Osteoblast (primary cell): ENCODE measurements at regions not wholly inside any gene's neighbourhood (a gene's known extent, or its start where the extent isn't known, plus 50 kb on each side); places are given as distances from the start of the nearest gene placed in this dataset.

Experiments used
- DNase-seq: peaks from one replicate; pipeline ENCODE4 v3.0.0; 2011; ENCODE audit warnings: low spot score, mixed read lengths; ENCODE audit not compliant: insufficient read length; ENCODE audit errors: missing footprints
- H2AFZ ChIP-seq: 2 replicates; pipeline ENCODE4 v1.6.0; 2011; ENCODE audit warnings: mild to moderate bottlenecking, low read length
- H3K27ac ChIP-seq: 2 replicates; pipeline ENCODE4 v1.5.1; 2011; ENCODE audit warnings: mild to moderate bottlenecking, low read depth, low read length, moderate library complexity
- H3K27me3 ChIP-seq: 2 replicates; pipeline ENCODE4 v1.6.0; 2012; ENCODE audit warnings: mild to moderate bottlenecking, control low read depth, inconsistent platforms, low read length, moderate library complexity; ENCODE audit not compliant: insufficient read depth
- H3K36me3 ChIP-seq: 2 replicates; pipeline ENCODE4 v1.5.1; 2011; ENCODE audit warnings: mild to moderate bottlenecking, low read length, control low read depth, moderate library complexity; ENCODE audit not compliant: insufficient read depth
- H3K4me1 ChIP-seq: 2 replicates; pipeline ENCODE4 v1.5.1; 2011; ENCODE audit warnings: mild to moderate bottlenecking, low read length, control low read depth, moderate library complexity; ENCODE audit not compliant: insufficient read depth
- H3K4me2 ChIP-seq: 2 replicates; pipeline ENCODE4 v1.6.0; 2011; ENCODE audit warnings: mild to moderate bottlenecking, low read length; ENCODE audit not compliant: insufficient read depth
- H3K4me3 ChIP-seq: fragments of 200-600 bp; sonication (generic); 3 replicates; pipeline ENCODE4 v1.5.1; 2012; ENCODE audit warnings: mild to moderate bottlenecking, low read length, inconsistent platforms; ENCODE audit not compliant: insufficient read depth
- H3K79me2 ChIP-seq: 2 replicates; pipeline ENCODE4 v1.6.0; 2012; ENCODE audit warnings: mild to moderate bottlenecking, low read length, control low read depth, inconsistent platforms; ENCODE audit not compliant: insufficient read depth
- H3K9me3 ChIP-seq: 2 replicates; pipeline ENCODE4 v1.5.1; 2011; ENCODE audit warnings: low read depth, low read length, control low read depth
- H4K20me1 ChIP-seq: 2 replicates; pipeline ENCODE4 v1.6.0; 2012; ENCODE audit warnings: mild to moderate bottlenecking, low read length, control low read depth; ENCODE audit not compliant: insufficient read depth
- TF ChIP-seq, protein P1 (sequence below): IDR thresholded peaks from 2 replicates; pipeline ENCODE4 v1.5.1; 2011; ENCODE audit warnings: mild to moderate bottlenecking, low read depth, low read length, moderate library complexity; ENCODE audit errors: extremely low read depth

DNA sequence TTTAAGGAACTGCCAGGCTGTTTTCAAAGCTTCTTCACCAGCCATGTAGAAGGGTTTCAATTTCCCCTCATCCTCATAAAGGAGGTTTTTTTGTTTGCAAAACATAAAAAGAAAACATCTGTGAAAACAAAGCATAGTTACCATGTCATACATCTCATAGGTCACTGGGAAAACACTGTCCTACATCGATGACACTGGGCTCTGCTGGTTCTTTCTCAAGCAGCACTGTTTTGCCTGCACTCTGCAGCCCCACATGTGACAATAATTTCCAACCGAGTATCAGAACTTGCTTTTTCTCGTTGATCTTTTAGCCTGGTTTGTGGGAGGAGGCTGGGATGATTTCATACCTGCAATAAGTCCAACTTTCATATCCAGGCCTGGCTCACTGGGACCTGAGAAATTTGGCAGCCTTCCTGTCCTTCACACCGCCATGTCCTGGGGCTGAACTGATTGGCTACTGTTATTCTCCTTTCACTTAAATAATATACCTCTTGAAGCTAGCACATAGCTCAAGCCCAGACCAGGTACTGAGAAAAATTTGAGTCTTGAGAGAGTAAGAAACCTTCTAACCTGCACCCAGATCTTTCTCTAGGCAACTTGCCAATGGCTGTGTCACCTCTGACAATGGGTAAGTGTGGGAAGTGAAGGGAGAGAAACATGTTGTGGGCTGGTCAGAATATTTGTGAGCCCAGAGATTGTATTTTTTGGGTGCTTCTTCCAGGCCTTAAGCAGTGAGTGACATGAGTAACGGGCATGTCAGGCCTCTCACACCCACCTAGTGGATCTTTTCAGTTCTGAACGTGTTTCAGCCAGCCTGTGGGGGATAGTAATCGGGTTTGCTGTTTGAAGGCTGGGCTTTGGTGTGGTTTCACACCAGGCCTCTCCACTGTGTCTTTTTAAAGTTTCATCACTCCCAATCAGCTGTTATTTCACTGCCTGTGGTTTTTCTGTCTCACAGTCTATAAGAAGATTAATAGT lies 502.8 kb downstream of the NTRK2 start:
- Histone ChIP-seq H3K4me3 (no peak overlapping the region), H3K79me2 (no peaks in the 10 kb centered on the region), H2AFZ (no peak overlapping the region), H3K27ac (no peak overlapping the region), H3K4me1 (no peaks in the 10 kb centered on the region), H3K36me3 (no peaks in the 10 kb centered on the region), H3K9me3 (no peaks in the 10 kb centered on the region), H4K20me1 (no peaks in the 10 kb centered on the region), H3K27me3 (no peaks in the 10 kb centered on the region), H3K4me2 (no peak overlapping the region)
- TF ChIP-seq, protein P1, sequence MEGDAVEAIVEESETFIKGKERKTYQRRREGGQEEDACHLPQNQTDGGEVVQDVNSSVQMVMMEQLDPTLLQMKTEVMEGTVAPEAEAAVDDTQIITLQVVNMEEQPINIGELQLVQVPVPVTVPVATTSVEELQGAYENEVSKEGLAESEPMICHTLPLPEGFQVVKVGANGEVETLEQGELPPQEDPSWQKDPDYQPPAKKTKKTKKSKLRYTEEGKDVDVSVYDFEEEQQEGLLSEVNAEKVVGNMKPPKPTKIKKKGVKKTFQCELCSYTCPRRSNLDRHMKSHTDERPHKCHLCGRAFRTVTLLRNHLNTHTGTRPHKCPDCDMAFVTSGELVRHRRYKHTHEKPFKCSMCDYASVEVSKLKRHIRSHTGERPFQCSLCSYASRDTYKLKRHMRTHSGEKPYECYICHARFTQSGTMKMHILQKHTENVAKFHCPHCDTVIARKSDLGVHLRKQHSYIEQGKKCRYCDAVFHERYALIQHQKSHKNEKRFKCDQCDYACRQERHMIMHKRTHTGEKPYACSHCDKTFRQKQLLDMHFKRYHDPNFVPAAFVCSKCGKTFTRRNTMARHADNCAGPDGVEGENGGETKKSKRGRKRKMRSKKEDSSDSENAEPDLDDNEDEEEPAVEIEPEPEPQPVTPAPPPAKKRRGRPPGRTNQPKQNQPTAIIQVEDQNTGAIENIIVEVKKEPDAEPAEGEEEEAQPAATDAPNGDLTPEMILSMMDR: no peak
- DNase-seq: no peak

DNA sequence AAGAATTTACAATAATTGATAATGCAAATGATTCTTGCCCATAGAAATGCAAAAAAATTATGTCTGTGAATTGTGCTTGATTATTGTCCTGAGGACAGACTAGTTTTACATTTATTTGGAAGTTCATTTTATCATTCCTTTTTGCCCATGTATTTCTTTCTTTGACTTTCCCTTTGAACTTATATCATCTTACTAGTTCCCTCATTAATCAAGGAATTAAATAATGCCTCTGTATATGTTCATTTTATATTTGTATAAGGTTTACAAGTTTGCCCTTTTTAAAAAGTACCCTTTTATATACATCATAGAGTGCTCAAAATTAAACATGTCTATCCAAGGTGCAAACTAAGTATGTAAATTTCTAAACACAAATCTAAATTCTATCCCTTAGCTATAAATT lies 501.6 kb downstream of the NTRK2 start:
- Histone ChIP-seq H3K27me3 (no peaks in the 10 kb centered on the region), H4K20me1 (no peaks in the 10 kb centered on the region), H3K27ac (no peak overlapping the region), H3K4me2 (no peak overlapping the region), H2AFZ (no peak overlapping the region), H3K36me3 (no peaks in the 10 kb centered on the region), H3K4me3 (no peak overlapping the region), H3K79me2 (no peaks in the 10 kb centered on the region), H3K9me3 (no peaks in the 10 kb centered on the region), H3K4me1 (no peaks in the 10 kb centered on the region)
- TF ChIP-seq, protein P1: no peak
- no peak for DNase-seq

DNA sequence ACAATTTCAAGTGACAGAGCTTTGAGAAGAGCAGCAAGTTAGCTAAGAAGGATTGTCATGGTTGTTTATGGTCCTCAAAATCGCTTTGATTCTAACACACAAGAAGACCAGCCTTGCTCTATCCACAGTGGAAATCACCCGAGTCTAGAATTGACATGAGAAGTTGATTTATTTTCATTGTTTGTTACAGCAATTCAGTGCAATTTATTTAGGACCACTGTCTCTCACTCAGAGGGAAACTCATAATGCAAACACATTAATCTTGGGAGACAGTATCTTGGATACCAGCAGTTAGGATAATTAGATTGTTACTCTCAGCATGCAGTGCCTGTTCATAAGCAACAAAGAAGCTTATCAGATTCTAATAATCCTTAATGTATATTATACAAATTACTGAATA lies 498.9 kb downstream of the NTRK2 start:
- H3K79me2 ChIP-seq: no peaks in the 10 kb centered on the region
- DNase-seq: no peak
- no peak overlapping the region for H3K4me2 ChIP-seq
- no peaks in the 10 kb centered on the region for H3K4me1 ChIP-seq
- H2AFZ ChIP-seq: no peak overlapping the region
- H3K27me3 ChIP-seq: no peaks in the 10 kb centered on the region
- no peak overlapping the region for H3K27ac ChIP-seq
- TF ChIP-seq, protein P1: no peak
- no peaks in the 10 kb centered on the region for H3K9me3 ChIP-seq
- no peak overlapping the region for H3K4me3 ChIP-seq
- H4K20me1 ChIP-seq: no peaks in the 10 kb centered on the region
- H3K36me3 ChIP-seq: no peaks in the 10 kb centered on the region

DNA sequence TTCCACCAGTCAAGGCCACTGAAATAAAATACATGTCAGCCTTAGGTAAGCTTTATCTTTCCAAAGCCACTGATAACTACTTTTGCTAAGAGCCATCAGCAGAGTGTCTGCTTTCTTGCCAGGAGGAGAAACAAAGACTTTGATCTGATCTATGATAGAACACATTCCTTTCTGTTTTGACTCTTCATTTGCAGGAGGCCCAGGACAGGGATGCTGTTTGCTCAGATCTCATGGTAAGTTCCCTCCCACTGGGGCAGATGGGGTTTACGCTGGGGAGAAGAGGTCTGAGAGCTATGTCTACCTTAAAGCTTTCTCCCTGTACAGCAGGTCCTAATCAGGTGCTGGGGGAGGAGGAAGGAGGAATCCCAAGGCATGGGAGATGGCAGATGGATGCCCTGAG lies 497.6 kb downstream of the NTRK2 start:
- no peak for DNase-seq
- no peaks in the 10 kb centered on the region for H3K4me1 ChIP-seq
- TF ChIP-seq, protein P1: no peak
- no peaks in the 10 kb centered on the region for H3K36me3 ChIP-seq
- H3K27me3 ChIP-seq: no peaks in the 10 kb centered on the region
- H3K27ac ChIP-seq: no peak overlapping the region
- no peaks in the 10 kb centered on the region for H3K9me3 ChIP-seq
- H3K4me2 ChIP-seq: no peak overlapping the region
- H2AFZ ChIP-seq: no peak overlapping the region
- H3K4me3 ChIP-seq: no peak overlapping the region
- H4K20me1 ChIP-seq: no peaks in the 10 kb centered on the region
- no peaks in the 10 kb centered on the region for H3K79me2 ChIP-seq
